Activated naive CD4-positive, alpha-beta T cell treated with anti-CD3 and anti-CD28 coated beads, Interleukin-2, amount 50 U/mL, for 72 hours (primary cell): ENCODE measurements at regions not wholly inside any gene's neighbourhood (a gene's known extent, or its start where the extent isn't known, plus 50 kb on each side); places are given as distances from the start of the nearest gene placed in this dataset.

Source experiments
- ATAC-seq, 2 donors: fragments of 150-1000 bp; cut with Tn5 transposase; 2 replicates each; pipeline ENCODE4 v1.10.0; 2021; ENCODE audit warnings: mild to moderate bottlenecking in 2 of 2, moderate library complexity in 2 of 2
- DNase-seq, 2 donors: peaks; one replicate each; pipeline ENCODE4 v3.0.0; 2021 to 2022; ENCODE audit warnings: low spot score in 2 of 2
- H3K27ac Mint-ChIP-seq, 2 donors: one replicate each; pipeline ENCODE4 v1.8.0; 2022; ENCODE audit warnings: mild to moderate bottlenecking in 2 of 2, mixed read lengths in 2 of 2
- H3K36me3 Mint-ChIP-seq, 2 donors: one replicate each; pipeline ENCODE4 v1.8.0; 2022; ENCODE audit warnings: mixed read lengths in 2 of 2
- H3K9me3 Mint-ChIP-seq, 2 donors: one replicate each; pipeline ENCODE4 v1.8.0; 2022; ENCODE audit warnings: mixed read lengths in 2 of 2

GRCh38 chr1:10960411-10961299 lies 51.8 kb upstream of the TARDBP start:
- no peaks in the 10 kb centered on the region for H3K36me3 Mint-ChIP-seq
- H3K27ac Mint-ChIP-seq, result no peak overlapping the region
- ATAC-seq (peak; percentile 15 to 92), DNase-seq (peak in 1 of 2 donors; percentile 90)
- no peaks in the 10 kb centered on the region for H3K9me3 Mint-ChIP-seq

- Mint-ChIP-seq H3K27ac (no peak overlapping the region), H3K9me3 (no peaks in the 10 kb centered on the region)
- ATAC-seq, result peak in 1 of 2 donors; percentile 33
Observed at GRCh38 chr1:10961300-10961833, 51.1 kb upstream of the TARDBP start.

DNA sequence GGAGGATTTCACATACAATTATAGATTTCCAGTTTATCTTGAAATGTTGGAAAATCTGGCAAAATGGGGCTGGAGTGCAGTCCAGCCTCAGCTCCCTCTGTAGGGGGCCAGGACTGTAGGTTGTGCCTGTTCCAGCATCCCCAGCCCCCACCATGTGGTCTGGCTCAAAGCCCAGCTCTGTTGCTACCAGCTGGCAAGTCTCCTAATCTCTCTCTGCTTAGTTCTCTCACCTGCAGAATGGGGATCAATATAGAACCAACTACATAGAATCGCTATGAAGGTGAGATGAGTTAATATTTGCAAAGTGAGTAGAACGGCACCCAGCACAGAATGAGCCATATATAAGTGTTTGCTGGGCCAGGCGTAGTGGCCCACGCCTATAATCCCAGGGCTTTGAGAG lies 50.0 kb upstream of the TARDBP start:
- H3K9me3 Mint-ChIP-seq, result no peaks in the 10 kb centered on the region
- DNase-seq, result no peak
- no peak overlapping the region for H3K27ac Mint-ChIP-seq
- no peaks in the 10 kb centered on the region for H3K36me3 Mint-ChIP-seq
- no peak for ATAC-seq

More at GRCh38 chr1:10961300-10961833, 51.1 kb upstream of the TARDBP start:
- no peaks in the 10 kb centered on the region for H3K36me3 Mint-ChIP-seq
- DNase-seq, result no peak
